GM21723 (cell line): ENCODE measurements at regions not wholly inside any gene's neighbourhood (a gene's known extent, or its start where the extent isn't known, plus 50 kb on each side); places are given as distances from the start of the nearest gene placed in this dataset.

Experiments used
- ATAC-seq: cut with Tn5 transposase; IDR thresholded peaks from one replicate; pipeline ENCODE4 v1.9.1; 2021; ENCODE audit warnings: mild to moderate bottlenecking, moderate library complexity; ENCODE audit not compliant: unreplicated experiment

DNA sequence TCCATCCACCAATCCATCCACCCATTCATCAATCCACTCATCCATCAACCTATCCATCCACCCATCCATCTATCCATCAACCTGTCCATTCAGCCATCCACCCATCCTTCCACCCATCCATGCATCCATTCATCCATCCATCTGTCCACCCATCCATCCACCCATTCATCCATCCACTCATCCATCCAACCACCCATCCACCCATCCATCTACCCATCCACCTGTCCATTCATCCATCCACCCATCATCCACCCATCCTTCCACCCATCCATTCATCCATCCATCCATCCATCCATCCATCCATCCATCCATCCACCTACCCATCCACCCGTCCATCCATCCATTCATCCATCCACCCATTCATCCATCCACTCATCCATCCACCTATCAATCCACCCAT is 195.8 kb downstream of the NXNL2 start:
- ATAC-seq = no peak

DNA sequence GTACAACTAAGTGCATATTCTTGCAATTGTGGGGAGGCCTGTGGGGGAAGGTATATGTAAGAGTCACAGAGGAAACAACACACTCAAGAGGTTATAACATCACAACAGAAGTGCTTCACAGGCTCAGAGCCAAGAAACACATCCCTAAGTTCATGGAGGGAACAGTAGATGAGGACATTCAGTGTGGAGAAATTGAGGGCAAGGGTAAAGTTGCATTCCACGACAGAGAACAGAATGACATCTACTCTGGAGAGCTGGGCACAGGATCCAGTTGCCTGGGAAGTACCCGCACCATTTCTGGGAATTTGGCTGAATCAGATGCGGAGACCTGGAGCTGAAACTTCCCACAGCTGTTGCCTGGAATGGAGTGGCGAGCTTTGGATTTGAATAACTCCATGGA is 197.2 kb downstream of the NXNL2 start:
- ATAC-seq = no peak

DNA sequence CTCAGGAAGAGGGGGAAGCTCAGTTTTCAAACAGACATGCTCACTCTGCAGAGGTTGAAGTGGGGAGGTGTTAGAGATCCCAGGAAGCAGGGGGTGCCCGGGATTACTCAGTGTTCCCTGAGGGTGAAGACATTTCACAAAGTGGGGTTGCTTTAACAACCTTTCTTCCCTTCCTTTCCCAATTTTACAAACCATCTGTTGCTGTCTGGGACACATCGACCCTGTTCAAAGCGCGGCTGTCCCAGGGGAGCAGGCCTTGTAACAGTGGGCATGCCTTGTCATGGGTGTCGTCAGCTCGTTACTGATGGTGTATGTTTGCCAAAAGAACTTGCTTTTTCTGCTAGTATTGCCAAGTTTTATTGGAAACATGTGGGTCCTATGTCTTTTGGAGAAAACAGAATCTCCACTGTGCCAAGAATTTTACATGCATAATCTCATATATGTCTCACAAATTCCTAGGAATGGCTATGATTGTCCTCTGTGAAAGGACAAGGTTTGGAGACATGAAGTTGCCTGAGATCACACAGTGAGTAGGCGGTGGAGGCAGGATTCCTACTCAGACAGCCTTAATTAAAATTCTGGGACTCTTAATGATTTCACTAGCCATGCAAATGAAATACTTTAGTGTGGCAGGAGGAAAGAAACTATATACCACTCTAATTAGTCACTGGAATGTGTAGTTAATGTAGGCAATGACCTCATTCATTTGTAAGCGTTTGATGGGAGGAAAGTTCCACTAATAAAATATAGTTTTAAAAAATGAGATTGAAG is 198.9 kb downstream of the NXNL2 start:
- no peak for ATAC-seq

DNA sequence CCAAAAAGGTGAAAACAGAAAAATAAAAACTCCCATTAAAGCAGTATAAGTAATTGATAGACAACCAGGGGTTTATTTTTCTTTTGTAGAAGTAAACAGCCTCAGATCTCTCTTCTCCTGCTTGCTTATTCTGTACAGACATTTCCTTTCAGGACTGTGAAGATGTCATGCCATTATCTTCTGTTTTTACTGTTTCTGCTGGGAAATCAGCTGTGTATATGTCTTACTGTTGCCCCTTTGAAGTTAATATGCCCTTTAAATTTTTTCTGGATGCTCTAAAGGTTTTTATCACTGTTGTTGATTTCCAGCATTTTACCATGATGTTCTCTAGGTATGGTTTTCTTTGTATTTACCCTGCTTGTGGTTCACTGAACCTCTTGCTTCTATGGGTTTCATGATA is 199.5 kb downstream of the NXNL2 start:
- no peak for ATAC-seq

DNA sequence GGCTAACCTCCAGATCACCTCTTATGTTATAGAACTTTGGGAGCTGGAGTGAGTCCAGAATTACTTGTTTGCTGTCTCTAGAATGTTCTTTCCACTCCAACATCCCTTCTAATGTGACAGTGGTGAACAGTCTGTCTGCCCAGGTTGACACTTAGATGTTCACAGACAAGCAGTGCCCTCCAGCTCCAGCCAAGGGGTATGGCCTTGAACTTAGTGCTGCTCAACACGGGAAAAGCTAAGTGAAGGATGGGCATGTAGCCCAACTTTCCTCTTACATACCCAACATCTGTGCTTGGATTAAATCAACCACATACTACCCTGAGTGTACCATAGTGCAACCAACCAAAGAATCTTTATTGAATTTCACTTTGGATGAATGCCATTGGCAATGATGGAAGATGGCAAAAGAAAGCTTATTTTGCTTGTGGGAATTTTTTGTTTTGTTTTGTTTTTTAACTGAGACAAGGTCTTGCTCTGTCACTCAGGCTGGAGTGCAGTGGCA is 201.2 kb downstream of the NXNL2 start:
- ATAC-seq = no peak

DNA sequence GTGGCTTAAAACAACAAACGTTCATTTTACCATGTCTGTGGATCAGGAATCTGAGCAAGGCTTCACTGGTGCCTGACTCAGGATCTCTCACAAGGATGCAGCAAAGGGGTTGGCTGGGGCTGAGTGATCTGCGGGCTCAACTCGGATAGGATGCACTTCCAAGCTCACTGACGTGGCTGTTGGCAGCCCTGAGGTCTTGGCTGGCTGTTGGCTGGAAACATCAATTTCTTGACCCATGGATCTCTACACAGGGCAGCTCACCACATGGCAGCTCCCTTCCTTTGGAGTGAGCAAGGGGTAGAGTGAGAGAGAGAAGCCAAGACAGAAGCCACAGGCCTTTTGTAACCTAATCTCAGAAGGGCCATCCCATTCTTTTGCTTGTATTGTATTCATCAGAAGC is 202.1 kb downstream of the NXNL2 start:
- ATAC-seq = no peak

DNA sequence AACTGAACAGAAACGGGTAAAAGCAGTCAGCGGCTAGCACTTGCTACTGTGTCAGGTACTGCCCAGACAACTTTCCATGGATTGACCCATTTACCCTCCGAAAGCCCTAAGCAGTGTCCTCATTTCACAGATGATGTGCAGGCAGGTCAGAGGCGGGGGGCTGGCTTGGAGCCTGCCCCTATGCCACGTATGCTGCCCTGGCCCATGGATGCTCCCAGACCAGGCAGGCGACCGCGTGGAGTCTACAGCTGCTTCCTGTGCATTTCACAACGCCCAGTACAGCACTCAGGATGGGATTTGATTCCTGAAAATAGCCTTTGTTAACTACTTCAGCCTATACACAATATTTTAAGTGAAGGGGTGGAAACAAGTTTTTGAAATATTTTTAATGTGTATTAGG is 202.9 kb downstream of the NXNL2 start:
- no peak for ATAC-seq

DNA sequence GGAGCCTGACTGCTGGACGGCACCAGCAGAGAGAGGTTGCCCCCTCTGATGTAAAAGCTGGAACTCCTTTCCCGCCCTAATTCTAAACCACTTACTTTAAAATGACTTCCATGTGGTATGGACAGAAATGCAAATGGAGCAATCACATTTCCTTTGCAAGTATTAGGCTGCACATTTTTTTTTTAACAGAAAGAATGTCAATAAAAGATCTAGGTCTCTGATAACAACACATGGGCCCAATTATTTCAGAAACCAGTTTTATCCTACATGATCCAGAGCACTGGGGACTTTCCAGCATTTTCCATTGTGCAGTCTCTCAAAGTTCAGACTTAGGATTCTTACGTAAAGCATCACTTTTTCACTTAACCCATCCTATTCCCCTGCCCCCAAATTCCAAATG is 203.7 kb downstream of the NXNL2 start:
- ATAC-seq = no peak

DNA sequence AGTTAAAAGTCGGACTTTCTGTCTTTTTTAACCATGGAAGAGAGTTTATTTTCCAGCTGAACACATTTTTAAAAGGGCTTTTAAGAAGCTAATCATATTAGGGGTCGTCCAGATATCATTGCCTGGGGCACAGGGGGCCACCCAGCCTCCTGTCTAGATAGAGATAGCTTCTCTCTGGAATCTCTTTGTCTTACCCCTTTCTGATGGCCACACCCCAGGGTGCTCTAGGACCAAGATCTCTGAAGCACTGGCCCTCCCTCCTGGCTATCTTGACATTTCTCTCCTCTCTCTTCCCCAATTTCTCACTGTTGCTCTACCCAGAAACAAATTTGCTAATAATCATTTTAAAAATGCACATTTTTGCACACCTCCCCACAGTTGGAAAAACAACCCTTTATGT is 204.4 kb downstream of the NXNL2 start:
- ATAC-seq = no peak

DNA sequence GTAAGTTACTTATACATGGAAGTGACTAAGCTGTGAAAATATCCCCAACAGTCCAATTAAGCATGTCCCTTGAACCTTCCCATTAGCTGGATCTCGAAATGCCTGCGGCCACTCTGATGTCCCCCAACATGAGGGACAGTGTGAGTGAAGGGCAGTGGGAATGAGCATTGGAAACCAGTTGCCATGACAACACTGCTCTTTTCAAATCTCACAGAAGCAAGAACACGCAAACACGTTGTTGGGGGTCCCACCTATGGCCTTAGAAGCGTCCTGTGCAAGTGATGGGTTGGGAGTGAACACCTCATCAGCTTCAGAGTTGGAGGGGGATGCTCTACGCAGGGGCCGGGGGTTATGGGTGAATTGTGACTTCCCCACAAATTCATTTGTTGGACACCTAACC is 205.9 kb downstream of the NXNL2 start:
- ATAC-seq = no peak

DNA sequence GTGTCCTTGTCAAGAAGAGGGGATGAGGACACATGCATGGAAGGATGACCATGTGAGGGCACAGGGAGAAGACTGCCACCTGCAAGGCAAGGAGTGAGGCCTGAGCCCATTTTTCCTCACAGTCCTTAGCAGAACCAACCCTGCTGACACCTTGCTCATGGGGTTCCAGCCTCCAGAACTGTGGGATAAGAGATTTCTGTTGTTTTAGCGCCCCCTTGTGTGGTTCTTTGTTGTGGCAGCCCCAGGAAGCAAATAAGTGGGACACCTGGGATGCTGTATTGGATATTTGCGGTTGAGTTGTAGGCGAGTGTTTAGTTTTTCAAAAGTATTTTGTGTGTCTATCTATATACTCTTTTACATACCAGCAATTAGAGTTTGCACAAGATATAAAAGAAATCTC is 206.4 kb downstream of the NXNL2 start:
- no peak for ATAC-seq

DNA sequence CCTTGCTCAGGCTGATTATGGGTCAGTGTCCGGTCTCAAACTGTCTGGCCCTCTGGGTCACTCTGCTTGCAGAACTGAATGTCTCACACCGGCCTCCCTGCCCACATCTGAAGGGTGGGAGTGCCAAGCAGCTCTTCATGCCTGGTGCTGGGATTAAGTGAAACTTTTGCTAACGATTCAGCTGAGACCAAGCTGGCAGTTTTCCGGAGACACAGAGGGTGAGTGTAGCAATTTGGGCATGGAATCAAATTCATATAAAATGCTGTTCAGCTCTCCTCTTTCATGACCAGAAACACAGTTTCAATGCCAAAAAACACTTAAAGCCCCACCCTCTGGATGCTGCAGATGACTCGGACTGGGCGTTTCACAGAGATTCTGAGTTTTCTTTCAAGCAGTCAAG is 207.5 kb downstream of the NXNL2 start:
- ATAC-seq = no peak

DNA sequence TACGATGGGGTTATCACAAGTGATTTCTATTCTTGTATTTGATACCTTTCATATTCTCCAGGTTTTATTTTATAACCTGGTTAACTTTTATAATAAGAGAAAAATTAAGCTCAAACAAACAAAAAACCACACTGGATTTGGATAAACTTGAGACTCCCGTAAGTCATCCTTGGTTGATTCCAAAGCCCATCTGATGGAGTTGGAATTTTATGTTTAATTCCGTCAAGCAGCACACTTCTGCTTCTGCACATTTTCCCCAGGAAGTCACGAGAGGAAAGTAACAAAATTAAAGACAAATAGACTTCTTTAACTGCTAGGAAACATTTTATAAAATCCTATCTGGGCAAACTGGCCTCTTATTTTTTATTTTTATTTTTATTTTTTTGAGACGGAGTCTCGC is 207.9 kb downstream of the NXNL2 start:
- no peak for ATAC-seq

DNA sequence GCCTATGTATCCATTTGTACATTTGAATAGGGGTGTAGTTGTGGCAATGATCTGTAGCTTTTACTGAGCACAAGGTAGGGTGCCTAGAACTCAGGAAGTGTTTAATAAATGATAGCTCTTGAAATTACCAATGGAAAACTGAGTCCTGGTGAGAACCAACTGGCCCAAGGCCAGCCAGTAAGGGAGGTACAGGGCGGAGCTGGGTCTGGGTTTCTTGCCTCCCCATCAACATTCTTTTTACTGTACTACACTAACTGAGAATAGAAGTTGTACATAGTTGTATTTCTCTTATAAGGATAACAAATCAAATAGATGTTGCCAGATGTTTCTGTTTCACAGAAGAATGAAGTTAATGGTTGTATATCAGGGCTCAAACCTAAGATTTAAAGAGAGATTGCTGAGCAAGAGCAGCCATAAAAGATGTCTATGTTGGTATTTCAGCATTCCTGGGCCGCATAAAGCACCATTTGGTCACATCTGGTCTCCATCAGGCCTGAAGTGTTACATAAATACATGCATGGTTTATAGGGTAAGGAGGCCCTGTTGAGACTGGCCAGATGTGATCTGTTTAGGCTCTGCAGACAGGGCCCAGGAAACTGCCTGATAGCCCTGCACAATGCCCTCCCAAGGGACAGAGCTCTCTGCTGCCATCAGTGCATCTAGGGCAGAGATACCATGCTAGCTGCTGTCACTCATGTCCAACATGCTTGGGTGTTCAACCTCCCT is 210.5 kb downstream of the NXNL2 start:
- no peak for ATAC-seq

DNA sequence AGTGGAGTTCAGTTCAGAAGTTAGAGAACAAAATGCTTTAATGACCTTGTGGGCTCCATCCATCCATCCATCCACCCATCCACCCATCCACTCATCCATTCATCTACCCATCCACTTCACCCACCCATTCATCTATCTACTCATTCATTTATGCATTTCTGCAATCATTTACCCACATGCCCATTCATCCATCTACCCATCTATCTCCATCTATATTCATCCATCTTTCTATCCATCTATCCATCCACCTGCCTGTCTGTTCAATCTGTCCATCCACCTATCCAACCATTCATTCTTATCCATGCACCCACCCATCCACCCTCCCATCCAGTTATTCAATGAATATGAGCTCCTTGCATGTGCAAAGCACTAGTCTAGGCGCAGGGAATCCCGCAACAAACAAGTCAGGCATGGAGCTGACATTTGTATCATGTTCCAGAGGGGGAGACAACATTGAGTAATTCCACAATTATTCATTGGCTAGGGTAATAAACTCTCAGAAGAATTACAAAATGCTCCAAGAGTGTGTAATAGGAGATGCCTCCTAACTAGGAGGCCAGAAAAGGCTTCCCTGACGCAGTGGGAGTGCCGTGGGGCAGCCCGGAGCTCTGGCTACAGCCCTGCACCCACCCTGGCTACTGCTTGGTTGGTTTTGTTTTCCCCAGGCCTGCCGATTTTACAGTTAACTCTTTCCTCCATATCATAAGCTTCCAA is 211.2 kb downstream of the NXNL2 start:
- no peak for ATAC-seq

DNA sequence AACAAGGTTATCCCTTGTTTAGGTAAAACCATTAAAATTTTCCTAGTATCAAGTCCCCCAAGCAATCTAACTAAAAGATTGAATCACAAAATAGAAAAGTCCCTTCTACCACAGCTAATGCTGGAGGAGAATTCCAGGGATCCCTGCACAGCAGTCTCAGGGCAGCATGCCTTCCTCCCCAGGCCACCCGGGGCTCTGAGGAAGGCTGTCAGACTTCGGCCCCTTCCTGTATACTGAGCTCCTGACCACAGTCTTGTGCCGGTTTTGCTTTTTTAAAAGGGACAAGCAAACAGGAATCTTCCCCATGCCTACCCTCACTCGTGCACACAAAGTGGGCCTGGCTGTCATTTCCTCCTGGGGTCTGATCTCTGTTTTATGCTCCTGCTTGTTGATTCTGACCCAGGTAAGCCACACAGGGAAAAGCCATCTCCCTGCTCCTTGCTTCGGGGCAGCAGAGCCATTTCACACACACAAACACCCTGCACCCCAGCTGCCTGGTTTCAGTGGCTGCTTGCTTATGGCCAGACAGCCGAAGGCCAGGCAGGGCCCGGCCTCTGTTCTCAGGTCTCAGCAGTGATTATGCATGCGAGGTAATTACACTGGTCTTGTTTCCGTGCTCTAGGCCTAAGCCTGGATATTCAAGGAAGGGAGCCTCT is 211.9 kb downstream of the NXNL2 start:
- ATAC-seq = no peak

DNA sequence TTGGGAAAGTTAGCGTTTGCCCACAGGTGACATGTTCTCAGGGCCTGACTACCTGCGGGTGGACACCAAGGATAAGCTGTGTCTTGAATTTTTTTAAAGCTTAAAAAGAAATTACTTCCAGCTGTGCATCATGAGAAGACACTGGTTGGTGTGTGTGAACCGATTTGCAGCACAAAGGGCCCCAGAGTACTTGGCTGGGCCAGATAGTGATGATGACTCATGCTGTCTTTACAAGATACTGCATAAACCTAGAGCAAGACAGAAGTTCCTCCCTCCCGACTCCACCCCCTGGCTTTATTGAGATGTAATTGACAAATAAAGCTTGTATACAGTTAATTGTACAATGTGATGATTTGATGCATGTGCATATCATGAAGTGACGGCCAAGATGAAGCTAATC is 212.8 kb downstream of the NXNL2 start:
- ATAC-seq = no peak

DNA sequence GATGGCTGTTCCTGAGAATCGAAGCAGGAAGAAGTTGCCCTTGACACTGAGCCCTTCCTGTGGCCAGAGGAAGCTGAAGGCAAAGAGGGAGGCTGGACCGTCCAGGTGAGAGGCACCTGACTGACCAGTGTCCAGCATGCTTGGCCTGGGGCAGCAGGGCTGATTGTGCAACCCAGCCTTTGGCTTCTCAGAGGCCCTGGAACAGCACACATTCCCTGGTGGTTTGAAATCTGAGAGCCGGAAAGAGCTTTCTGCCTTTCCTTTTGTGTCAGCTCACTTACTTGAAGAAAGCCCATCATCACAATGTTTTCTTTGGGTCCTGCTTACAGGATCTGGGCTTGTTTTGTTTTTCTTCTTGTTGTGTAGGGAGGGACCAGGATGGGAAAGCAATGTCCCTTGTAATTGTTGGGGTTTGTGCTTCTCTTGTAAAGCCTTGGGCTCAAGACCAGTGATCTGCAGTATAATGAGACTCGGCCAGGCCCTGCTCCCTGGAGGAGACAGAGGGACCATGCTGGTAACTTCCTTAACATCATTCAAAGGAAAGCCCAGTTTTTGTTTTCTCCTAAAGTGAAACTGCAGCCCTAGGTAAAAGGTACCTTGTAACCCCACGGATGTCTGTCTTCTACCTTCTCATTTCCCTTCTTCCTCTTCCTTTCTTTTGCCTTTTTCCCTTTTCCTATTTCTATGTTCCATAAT is 213.7 kb downstream of the NXNL2 start:
- ATAC-seq = no peak

DNA sequence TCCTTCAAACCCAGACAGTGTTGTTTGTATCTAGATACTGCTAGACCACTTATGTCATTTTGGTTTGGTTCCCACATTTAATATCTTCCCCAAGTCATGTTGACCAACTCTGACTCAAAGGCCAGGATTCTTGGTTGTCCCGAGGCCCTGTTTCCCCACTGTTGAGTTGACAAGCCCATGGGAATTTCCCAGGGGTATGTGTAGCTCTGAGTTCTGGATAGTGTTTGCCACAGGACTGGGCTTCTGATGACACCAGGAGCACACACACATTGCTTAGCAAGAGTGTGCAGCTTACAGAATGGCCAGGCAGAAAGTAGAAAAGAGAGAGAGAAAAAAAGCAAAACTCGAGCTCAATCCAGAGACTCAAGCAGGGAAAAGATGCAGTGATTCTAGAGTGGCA is 214.4 kb downstream of the NXNL2 start:
- ATAC-seq = no peak

DNA sequence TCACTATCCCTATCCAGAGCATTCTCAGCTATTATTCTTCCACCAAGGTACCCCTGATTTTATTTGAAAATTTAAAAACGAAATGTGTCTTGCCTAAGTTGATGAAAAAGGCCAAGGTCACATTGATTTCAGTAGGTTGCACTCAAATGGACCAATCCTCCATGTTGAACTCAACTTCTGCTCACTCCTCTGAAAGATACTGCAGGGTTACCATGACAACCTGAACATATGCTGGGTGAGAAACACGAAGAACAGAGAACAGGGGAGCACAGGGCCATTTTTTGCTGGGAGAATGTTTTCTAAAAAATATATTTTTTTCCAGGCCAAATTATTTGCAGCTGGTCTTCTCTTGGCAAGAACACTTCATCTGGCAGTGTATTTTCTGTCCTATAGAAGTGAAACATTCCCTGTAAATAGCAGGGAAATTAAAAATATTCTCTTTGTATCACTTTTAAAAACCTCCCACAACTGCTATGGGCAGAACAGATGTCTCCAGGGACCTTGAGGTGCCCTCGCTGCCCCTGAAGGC is 215.9 kb downstream of the NXNL2 start:
- no peak for ATAC-seq
